ENCODE measurements at regions not wholly inside any gene's neighbourhood (a gene's known extent, or its start where the extent isn't known, plus 50 kb on each side); places are given as distances from the start of the nearest gene placed in this dataset.

GRCh38 chr1:201670517-201670916 lies 131.6 kb downstream of the NAV1 start:
- TF ChIP-seq EZH2phosphoT487 (IDR thresholded peaks at IDR 0.05; ENCODE audit: unreplicated experiment) (no peak), CTCF (conservative IDR thresholded peaks at IDR 0.05; ENCODE audit: low read depth in 2 of 2) (no peak), POLR2AphosphoS5 (IDR thresholded peaks at IDR 0.05; ENCODE audit: low read depth) (no peak), CREB1 (CRISPR knock-in tag; IDR thresholded peaks at IDR 0.05; ENCODE audit: low read depth) (no peak)
- TF ChIP-seq, protein P1, sequence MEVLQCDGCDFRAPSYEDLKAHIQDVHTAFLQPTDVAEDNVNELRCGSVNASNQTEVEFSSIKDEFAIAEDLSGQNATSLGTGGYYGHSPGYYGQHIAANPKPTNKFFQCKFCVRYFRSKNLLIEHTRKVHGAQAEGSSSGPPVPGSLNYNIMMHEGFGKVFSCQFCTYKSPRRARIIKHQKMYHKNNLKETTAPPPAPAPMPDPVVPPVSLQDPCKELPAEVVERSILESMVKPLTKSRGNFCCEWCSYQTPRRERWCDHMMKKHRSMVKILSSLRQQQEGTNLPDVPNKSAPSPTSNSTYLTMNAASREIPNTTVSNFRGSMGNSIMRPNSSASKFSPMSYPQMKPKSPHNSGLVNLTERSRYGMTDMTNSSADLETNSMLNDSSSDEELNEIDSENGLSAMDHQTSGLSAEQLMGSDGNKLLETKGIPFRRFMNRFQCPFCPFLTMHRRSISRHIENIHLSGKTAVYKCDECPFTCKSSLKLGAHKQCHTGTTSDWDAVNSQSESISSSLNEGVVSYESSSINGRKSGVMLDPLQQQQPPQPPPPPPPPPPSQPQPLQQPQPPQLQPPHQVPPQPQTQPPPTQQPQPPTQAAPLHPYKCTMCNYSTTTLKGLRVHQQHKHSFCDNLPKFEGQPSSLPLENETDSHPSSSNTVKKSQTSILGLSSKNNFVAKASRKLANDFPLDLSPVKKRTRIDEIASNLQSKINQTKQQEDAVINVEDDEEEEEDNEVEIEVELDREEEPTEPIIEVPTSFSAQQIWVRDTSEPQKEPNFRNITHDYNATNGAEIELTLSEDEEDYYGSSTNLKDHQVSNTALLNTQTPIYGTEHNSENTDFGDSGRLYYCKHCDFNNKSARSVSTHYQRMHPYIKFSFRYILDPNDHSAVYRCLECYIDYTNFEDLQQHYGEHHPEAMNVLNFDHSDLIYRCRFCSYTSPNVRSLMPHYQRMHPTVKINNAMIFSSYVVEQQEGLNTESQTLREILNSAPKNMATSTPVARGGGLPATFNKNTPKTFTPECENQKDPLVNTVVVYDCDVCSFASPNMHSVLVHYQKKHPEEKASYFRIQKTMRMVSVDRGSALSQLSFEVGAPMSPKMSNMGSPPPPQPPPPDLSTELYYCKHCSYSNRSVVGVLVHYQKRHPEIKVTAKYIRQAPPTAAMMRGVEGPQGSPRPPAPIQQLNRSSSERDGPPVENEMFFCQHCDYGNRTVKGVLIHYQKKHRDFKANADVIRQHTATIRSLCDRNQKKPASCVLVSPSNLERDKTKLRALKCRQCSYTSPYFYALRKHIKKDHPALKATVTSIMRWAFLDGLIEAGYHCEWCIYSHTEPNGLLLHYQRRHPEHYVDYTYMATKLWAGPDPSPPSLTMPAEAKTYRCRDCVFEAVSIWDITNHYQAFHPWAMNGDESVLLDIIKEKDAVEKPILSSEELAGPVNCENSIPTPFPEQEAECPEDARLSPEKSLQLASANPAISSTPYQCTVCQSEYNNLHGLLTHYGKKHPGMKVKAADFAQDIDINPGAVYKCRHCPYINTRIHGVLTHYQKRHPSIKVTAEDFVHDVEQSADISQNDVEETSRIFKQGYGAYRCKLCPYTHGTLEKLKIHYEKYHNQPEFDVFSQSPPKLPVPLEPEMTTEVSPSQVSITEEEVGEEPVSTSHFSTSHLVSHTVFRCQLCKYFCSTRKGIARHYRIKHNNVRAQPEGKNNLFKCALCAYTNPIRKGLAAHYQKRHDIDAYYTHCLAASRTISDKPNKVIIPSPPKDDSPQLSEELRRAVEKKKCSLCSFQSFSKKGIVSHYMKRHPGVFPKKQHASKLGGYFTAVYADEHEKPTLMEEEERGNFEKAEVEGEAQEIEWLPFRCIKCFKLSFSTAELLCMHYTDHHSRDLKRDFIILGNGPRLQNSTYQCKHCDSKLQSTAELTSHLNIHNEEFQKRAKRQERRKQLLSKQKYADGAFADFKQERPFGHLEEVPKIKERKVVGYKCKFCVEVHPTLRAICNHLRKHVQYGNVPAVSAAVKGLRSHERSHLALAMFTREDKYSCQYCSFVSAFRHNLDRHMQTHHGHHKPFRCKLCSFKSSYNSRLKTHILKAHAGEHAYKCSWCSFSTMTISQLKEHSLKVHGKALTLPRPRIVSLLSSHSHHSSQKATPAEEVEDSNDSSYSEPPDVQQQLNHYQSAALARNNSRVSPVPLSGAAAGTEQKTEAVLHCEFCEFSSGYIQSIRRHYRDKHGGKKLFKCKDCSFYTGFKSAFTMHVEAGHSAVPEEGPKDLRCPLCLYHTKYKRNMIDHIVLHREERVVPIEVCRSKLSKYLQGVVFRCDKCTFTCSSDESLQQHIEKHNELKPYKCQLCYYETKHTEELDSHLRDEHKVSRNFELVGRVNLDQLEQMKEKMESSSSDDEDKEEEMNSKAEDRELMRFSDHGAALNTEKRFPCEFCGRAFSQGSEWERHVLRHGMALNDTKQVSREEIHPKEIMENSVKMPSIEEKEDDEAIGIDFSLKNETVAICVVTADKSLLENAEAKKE (CRISPR knock-in tag; IDR thresholded peaks at IDR 0.05) = no peak
